ENCODE measurements at regions not wholly inside any gene's neighbourhood (a gene's known extent, or its start where the extent isn't known, plus 50 kb on each side); places are given as distances from the start of the nearest gene placed in this dataset.

DNA sequence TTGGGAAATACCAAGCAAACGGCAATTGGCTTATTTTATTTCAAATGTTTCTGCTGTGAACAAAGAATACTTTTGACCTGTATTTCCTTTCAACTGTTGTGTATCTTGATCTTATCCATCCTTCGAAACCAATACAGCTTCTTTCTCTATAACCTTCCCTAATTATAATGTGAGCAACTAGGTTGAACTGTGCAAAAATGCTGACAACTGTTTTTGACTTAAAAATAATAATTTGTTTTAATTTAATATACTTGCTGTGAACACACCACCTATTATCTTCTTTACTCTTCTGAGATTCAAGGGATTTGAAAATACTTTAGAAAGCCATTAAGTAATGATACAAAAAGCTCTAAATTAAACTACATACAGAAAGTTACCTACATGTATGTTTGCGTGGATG is 682.5 kb upstream of the CCDC179 start:
- no peak for TF ChIP-seq TAF1 (IDR thresholded peaks at IDR 0.05; ENCODE audit: low read depth, low read length)
- TF ChIP-seq SPI1 (IDR thresholded peaks at IDR 0.05; ENCODE audit: low read depth, low read length): no peak
- TF ChIP-seq POLR2AphosphoS5 (IDR thresholded peaks at IDR 0.05; ENCODE audit: low read depth, low read length): no peak
- no peak for TF ChIP-seq POLR2A (IDR thresholded peaks at IDR 0.05; ENCODE audit: low read depth, low read length)
- no peak for TF ChIP-seq PAX5 (IDR thresholded peaks at IDR 0.05; ENCODE audit: insufficient read depth, low read length, severe bottlenecking)
- no peak for TF ChIP-seq POU2F2 (IDR thresholded peaks at IDR 0.05; ENCODE audit: low read depth, low read length)
